ENCODE measurements at regions not wholly inside any gene's neighbourhood (a gene's known extent, or its start where the extent isn't known, plus 50 kb on each side); places are given as distances from the start of the nearest gene placed in this dataset.
A peak's percentile ranks its signal among the peaks of the same experiment; 100 is the strongest.
"Not testable (repeated sequence)": the region's sequence is repeated elsewhere in the genome, so short reads cannot be mapped to it uniquely, and the experiment has no call there.

DNA sequence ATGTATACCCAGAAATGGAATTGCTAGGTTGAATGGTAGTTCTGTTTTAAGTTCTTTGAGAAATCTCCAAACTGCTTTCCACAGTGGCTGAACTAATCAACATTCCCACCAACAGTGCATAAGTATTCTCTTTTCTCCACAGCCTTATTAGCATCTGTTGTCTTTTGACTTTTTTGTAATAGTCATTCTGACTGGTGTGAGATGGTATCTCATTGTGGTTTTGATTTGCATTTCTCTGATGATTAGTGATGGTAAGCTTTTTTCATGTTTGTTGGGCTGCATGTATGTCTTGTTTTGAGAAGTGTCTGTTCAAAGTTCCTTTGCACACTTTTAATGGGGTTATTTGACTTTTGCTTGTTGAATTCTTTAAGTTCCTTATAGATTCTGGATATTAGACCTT, 52.4 kb upstream of the EHHADH start:
- H3K27me3 ChIP-seq; intact Hi-C loops (cut with DNase I); H3K9me3 ChIP-seq; DNase-seq; H3K27ac ChIP-seq; H3K4me1 ChIP-seq; H3K9ac ChIP-seq (ENCODE audit: low read depth in 2 of 2, low read length in 2 of 2); H3K4me3 ChIP-seq; H3K36me3 ChIP-seq: not testable (repeated sequence)

DNA sequence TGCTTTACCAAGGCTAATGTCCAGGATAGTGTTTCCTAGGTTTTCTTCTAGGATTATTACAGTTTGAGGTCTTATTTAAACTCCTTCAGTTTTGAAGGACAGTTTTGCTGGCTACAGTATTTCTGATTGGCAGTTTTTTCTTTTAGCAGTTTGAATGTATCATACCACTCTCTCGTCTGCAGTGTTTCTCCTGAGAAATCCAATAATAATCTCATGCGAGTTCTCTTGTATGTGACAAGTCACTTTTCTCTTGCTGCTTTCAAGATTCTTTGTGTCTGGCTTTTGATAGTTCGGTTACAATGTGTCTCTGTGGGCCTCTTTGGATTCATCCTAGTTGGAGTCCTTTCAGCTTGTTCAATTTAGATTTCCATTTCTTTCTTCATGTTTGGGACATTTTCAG, 53.0 kb upstream of the EHHADH start:
- H3K36me3 ChIP-seq: no peaks in the 10 kb centered on the region
- H3K27ac ChIP-seq: no peak overlapping the region
- H3K9me3 ChIP-seq: no peaks in the 10 kb centered on the region
- TF ChIP-seq, protein P1, sequence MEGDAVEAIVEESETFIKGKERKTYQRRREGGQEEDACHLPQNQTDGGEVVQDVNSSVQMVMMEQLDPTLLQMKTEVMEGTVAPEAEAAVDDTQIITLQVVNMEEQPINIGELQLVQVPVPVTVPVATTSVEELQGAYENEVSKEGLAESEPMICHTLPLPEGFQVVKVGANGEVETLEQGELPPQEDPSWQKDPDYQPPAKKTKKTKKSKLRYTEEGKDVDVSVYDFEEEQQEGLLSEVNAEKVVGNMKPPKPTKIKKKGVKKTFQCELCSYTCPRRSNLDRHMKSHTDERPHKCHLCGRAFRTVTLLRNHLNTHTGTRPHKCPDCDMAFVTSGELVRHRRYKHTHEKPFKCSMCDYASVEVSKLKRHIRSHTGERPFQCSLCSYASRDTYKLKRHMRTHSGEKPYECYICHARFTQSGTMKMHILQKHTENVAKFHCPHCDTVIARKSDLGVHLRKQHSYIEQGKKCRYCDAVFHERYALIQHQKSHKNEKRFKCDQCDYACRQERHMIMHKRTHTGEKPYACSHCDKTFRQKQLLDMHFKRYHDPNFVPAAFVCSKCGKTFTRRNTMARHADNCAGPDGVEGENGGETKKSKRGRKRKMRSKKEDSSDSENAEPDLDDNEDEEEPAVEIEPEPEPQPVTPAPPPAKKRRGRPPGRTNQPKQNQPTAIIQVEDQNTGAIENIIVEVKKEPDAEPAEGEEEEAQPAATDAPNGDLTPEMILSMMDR (IDR thresholded peaks at IDR 0.05): no peak
- intact Hi-C loops (cut with DNase I): no loop called here
- H3K4me1 ChIP-seq: no peaks in the 10 kb centered on the region
- no peak for DNase-seq
- H3K9ac ChIP-seq (ENCODE audit: low read depth in 2 of 2, low read length in 2 of 2): no peak overlapping the region
- no peaks in the 10 kb centered on the region for H3K27me3 ChIP-seq
- H3K4me3 ChIP-seq: no peak overlapping the region

DNA sequence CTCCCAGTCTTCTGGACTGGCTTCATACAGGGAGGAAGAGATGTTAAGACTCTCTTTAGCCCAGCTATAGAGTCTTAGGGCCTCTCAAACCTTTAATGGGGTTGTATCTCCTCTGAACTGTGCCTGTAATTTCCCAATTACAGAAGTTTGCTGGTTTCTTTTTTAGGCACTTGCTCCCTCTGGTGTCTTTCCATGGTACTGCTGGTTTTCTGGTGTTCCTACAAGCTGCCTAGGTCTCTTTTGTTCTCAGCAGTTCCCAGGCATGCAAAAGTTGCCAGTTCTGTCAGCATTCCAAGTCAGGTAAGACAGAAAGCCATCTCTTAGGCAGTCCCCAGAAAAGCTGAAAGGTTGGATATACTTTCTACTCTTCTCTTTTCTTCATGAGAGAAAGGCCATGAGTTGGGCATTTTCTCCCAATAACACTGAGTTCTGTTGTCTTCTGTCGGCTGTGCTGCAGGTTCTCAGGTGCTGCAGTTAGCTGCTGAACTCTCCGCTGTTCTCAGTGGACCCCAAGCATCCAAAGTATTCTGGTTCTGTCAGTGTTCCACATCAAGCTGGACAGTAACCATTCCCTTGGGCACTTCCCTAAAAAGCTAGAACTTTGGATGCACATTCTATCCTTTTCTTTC, 54.4 kb upstream of the EHHADH start:
- Histone ChIP-seq H3K9me3 (no peaks in the 10 kb centered on the region), H3K9ac (ENCODE audit: low read depth in 2 of 2, low read length in 2 of 2) (no peak overlapping the region), H3K36me3 (no peaks in the 10 kb centered on the region), H3K27me3 (no peaks in the 10 kb centered on the region), H3K4me1 (no peaks in the 10 kb centered on the region), H3K27ac (no peak overlapping the region), H3K4me3 (no peak overlapping the region)
- peak; percentile 78 for DNase-seq
- intact Hi-C loops (cut with DNase I): no loop called here
- TF ChIP-seq, protein P1 (IDR thresholded peaks at IDR 0.05): peak; percentile 62

DNA sequence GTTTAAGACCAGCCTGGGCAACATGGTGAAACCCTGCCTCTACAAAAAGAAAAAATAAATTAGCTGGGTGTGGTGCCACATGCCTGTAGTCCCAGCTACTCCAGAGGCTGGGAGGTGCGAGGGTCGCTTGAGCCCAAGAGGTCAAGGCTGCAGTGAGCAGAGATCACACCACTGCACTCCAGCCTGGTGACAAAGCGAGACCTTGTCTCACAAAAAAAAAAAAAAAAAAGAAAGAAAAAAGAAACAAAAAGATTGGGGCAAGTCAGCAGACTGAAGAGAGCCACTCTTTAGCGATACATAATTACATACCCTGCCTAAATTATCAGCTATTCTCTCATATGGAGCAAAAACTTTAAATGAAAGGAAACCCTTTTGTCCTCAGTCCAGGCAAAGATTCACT, 53.6 kb upstream of the MAP3K13 start:
- no peak overlapping the region for H3K4me3 ChIP-seq
- H3K27ac ChIP-seq: no peak overlapping the region
- DNase-seq: no peak
- H3K36me3 ChIP-seq: no peaks in the 10 kb centered on the region
- no peaks in the 10 kb centered on the region for H3K27me3 ChIP-seq
- H3K9me3 ChIP-seq: no peaks in the 10 kb centered on the region
- no peak overlapping the region for H3K9ac ChIP-seq (ENCODE audit: low read depth in 2 of 2, low read length in 2 of 2)
- TF ChIP-seq, protein P1 (IDR thresholded peaks at IDR 0.05): no peak
- intact Hi-C loops (cut with DNase I): no loop called here
- H3K4me1 ChIP-seq: no peaks in the 10 kb centered on the region

DNA sequence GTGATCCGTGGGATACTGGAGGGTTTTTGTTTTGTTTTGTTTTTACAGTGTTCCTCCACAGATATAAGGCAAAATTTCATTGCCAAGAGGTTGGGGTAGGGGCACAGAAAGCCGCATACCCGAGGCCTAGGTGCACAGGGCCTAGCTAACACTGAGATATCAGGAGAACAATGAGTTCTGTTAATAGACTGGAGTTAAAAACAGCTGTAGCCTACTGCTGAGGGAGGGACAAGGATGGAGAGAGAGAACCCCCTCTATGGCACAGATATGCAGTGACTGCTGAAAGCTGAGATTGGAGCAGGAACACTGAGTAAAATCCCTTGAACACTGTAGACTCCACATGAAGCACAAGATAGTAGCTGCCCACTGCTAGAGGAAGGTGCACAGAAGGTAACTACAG, 53.1 kb upstream of the MAP3K13 start:
- TF ChIP-seq, protein P1 (IDR thresholded peaks at IDR 0.05): no peak
- H3K9me3 ChIP-seq: no peaks in the 10 kb centered on the region
- H3K27ac ChIP-seq: no peak overlapping the region
- no peak for DNase-seq
- no peaks in the 10 kb centered on the region for H3K27me3 ChIP-seq
- no peaks in the 10 kb centered on the region for H3K4me1 ChIP-seq
- no peak overlapping the region for H3K4me3 ChIP-seq
- H3K9ac ChIP-seq (ENCODE audit: low read depth in 2 of 2, low read length in 2 of 2): no peak overlapping the region
- intact Hi-C loops (cut with DNase I): no loop called here
- H3K36me3 ChIP-seq: no peaks in the 10 kb centered on the region

DNA sequence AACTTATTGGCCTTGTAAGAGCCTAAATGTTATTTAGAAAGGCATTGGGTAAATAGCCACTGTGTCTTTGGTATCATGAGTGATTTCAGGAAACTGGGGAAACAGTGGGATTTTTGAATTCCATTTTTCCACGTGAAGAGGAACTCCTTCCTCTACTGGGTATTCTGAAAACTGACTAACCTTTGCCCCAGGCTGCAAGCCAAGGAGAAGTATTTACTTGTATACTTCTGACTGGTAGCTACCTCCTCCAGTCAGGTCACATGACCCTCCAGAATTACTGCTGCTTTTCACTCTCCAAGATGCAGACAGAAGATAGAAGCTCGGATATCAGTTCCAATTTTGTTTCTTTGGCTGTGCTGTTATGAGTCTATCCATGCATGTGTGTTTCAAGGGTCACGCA, 50.9 kb upstream of the MAP3K13 start:
- no peaks in the 10 kb centered on the region for H3K9me3 ChIP-seq
- no peak overlapping the region for H3K4me3 ChIP-seq
- intact Hi-C loops (cut with DNase I): no loop called here
- H3K9ac ChIP-seq (ENCODE audit: low read depth in 2 of 2, low read length in 2 of 2): no peak overlapping the region
- no peaks in the 10 kb centered on the region for H3K27me3 ChIP-seq
- H3K36me3 ChIP-seq: no peaks in the 10 kb centered on the region
- H3K4me1 ChIP-seq: no peaks in the 10 kb centered on the region
- no peak overlapping the region for H3K27ac ChIP-seq
- TF ChIP-seq, protein P1 (IDR thresholded peaks at IDR 0.05): no peak
- peak; percentile 66 for DNase-seq
